Calu3 (cell line): ENCODE measurements at regions not wholly inside any gene's neighbourhood (a gene's known extent, or its start where the extent isn't known, plus 50 kb on each side); places are given as distances from the start of the nearest gene placed in this dataset.

ENCODE experiments used
- BruUV-seq: library from RNA; stranded (reverse); fragments of 400-500 nt; replicated peaks from 2 replicates; lab custom pipeline; 2021; lab: Mats Ljungman, UMichigan
- CTCF ChIA-PET: fragments of 300-600 bp; sonication (Branson Sonifier 250); formaldehyde crosslinking; loops from one replicate; lab custom pipeline; 2022; ENCODE audit warnings: antibody characterized with exemption; lab: Charles Lee
- DNase-seq: peaks from one replicate; pipeline ENCODE4 v3.0.0; 2022
- H3K27ac Mint-ChIP-seq: one replicate; pipeline ENCODE4 v1.8.0; 2022; ENCODE audit warnings: mixed read lengths; ENCODE audit not compliant: unreplicated experiment
- H3K27me3 Mint-ChIP-seq: one replicate; pipeline ENCODE4 v1.8.0; 2022; ENCODE audit warnings: mixed read lengths; ENCODE audit not compliant: unreplicated experiment
- H3K36me3 Mint-ChIP-seq: one replicate; pipeline ENCODE4 v1.8.0; 2022; ENCODE audit warnings: mild to moderate bottlenecking, moderate library complexity, mixed read lengths; ENCODE audit not compliant: insufficient read depth, unreplicated experiment
- H3K4me1 Mint-ChIP-seq: one replicate; pipeline ENCODE4 v1.8.0; 2022; ENCODE audit warnings: mild to moderate bottlenecking, low read depth, mixed read lengths; ENCODE audit not compliant: unreplicated experiment
- H3K4me3 Mint-ChIP-seq: one replicate; pipeline ENCODE4 v1.8.0; 2022; ENCODE audit warnings: mild to moderate bottlenecking, low read depth, moderate library complexity, mixed read lengths; ENCODE audit not compliant: unreplicated experiment
- H3K9me3 Mint-ChIP-seq: one replicate; pipeline ENCODE4 v1.8.0; 2022; ENCODE audit warnings: low read depth, mixed read lengths; ENCODE audit not compliant: unreplicated experiment
- intact Hi-C: fragments of 100-400 bp; cut with micrococcal nuclease; formaldehyde crosslinking; loops from one replicate; pipeline ENCODE4 v1.10.0; 2022; ENCODE audit not compliant: unreplicated experiment
- TF ChIP-seq, protein P1 (sequence below): fragments of 200-600 bp; IDR thresholded peaks from one replicate; pipeline ENCODE4 v1.8.0; 2022; ENCODE audit warnings: antibody characterized with exemption; ENCODE audit not compliant: unreplicated experiment

DNA sequence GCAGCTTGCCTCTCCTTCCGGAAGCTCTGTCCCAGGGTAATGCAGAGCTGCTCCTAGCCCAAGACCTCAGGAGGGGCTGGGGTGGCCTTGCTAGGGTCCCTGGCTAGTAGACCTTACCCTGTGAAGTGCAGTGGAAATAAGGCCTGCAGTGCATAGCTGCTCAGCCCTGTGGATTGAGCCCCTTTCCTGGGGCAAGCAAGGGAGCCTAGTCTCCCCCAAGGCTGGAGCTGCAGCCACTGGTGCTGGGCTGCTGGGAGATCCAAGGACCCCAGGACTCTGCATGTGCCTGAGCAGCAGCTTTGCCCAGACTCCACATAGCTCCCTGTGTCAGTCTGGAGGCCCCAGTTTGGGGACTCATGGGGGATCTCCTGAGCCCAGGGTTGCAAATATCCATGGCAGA, 57.9 kb downstream of the FANCF start:
- BruUV-seq: no TSS peak
- no peaks in the 10 kb centered on the region for H3K36me3 Mint-ChIP-seq
- no peak for DNase-seq
- H3K4me3 Mint-ChIP-seq: no peak overlapping the region
- H3K9me3 Mint-ChIP-seq: peaks cover 2% of the 10 kb centered on the region
- intact Hi-C loops: no loop called here
- H3K4me1 Mint-ChIP-seq: no peaks in the 10 kb centered on the region
- TF ChIP-seq, protein P1, sequence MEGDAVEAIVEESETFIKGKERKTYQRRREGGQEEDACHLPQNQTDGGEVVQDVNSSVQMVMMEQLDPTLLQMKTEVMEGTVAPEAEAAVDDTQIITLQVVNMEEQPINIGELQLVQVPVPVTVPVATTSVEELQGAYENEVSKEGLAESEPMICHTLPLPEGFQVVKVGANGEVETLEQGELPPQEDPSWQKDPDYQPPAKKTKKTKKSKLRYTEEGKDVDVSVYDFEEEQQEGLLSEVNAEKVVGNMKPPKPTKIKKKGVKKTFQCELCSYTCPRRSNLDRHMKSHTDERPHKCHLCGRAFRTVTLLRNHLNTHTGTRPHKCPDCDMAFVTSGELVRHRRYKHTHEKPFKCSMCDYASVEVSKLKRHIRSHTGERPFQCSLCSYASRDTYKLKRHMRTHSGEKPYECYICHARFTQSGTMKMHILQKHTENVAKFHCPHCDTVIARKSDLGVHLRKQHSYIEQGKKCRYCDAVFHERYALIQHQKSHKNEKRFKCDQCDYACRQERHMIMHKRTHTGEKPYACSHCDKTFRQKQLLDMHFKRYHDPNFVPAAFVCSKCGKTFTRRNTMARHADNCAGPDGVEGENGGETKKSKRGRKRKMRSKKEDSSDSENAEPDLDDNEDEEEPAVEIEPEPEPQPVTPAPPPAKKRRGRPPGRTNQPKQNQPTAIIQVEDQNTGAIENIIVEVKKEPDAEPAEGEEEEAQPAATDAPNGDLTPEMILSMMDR: no peak
- CTCF ChIA-PET: no interaction called here
- peaks cover 16% of the 10 kb centered on the region for H3K27me3 Mint-ChIP-seq
- H3K27ac Mint-ChIP-seq: no peak overlapping the region

DNA sequence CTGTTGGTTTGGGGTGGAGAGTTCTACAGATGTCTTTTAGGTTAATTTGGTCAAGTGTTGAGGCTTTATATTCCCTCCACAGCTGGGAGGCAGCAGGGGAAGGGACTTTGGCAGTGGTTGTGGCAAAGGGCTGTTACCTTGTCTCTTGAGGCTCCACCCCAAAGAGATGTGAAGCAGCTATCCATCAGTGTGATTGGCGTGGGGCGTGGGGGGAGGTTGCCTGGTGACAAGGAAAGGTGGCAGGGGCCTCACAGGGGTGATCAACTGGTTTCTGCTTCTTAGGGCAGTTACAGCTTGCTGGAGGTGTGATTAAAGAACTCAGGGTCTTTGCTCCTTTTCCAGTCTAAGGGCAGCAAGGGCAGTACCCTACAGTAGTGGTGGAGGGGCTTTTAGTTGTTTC, 59.3 kb downstream of the FANCF start:
- H3K4me1 Mint-ChIP-seq: no peaks in the 10 kb centered on the region
- intact Hi-C loops: no loop called here
- H3K27me3 Mint-ChIP-seq: peaks cover 16% of the 10 kb centered on the region
- no peaks in the 10 kb centered on the region for H3K36me3 Mint-ChIP-seq
- no peak for DNase-seq
- no TSS peak for BruUV-seq
- H3K27ac Mint-ChIP-seq: no peak overlapping the region
- TF ChIP-seq, protein P1: no peak
- H3K4me3 Mint-ChIP-seq: no peak overlapping the region
- H3K9me3 Mint-ChIP-seq: peaks cover 2% of the 10 kb centered on the region
- CTCF ChIA-PET: no interaction called here

DNA sequence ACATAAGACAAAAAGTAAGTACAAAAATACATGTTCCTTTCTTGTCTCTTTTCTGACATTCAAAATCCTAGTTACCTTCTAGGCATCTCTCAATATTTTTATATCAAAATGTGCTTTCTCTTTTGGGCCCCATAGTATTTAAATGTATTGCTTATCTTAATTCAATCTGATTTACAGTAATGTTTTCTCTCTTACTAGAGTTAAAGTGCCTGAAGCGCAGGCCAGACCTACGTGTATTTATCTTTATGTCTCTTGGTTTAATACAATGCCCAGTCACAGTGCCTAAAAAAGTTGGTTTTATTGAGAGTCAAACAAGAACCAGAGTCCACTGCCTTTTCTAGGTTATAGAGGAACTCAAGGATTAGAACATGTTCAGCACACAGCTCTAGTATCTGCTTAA, 64.3 kb downstream of the FANCF start:
- Mint-ChIP-seq H3K4me3 (no peak overlapping the region), H3K27me3 (peaks cover 12% of the 10 kb centered on the region), H3K36me3 (no peaks in the 10 kb centered on the region), H3K4me1 (no peaks in the 10 kb centered on the region), H3K9me3 (peaks cover 2% of the 10 kb centered on the region), H3K27ac (no peak overlapping the region)
- no peak for DNase-seq
- TF ChIP-seq, protein P1: no peak
- intact Hi-C loops: no loop called here
- CTCF ChIA-PET: interaction anchor here (0.6 kb wide), 1 partner anchor 230 kb away, joined by 4 read pairs; no protein-coding TSS in a partner anchor
- no TSS peak for BruUV-seq

DNA sequence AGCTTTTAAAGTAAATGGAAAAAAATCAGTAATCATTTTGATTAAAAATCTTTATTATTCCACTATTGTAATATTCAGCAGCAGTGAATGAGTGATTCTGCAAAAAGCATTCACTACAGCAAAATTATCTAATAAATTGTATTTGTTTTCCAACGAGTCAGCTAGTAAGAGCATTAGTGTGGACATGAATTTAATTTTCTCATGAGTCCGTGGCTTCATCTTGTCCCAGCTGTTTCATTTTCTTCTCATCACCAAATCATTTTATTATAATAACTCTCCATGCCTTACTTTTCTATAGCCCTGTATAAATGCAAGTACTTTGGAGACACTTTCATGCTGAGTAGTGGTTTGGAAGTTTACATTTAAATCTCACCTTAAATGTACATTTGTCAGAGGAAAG, 66.2 kb downstream of the FANCF start:
- no peaks in the 10 kb centered on the region for H3K4me1 Mint-ChIP-seq
- H3K27me3 Mint-ChIP-seq: no peaks in the 10 kb centered on the region
- no peak for DNase-seq
- H3K9me3 Mint-ChIP-seq: no peaks in the 10 kb centered on the region
- CTCF ChIA-PET: interaction anchor here (0.6 kb wide), 1 partner anchor 357 kb away, joined by 3 read pairs; no protein-coding TSS in a partner anchor
- no peaks in the 10 kb centered on the region for H3K36me3 Mint-ChIP-seq
- TF ChIP-seq, protein P1: no peak
- no peak overlapping the region for H3K27ac Mint-ChIP-seq
- H3K4me3 Mint-ChIP-seq: no peak overlapping the region
- intact Hi-C loops: no loop called here
- no TSS peak for BruUV-seq
